ENCODE measurements at regions not wholly inside any gene's neighbourhood (a gene's known extent, or its start where the extent isn't known, plus 50 kb on each side); places are given as distances from the start of the nearest gene placed in this dataset.

DNA sequence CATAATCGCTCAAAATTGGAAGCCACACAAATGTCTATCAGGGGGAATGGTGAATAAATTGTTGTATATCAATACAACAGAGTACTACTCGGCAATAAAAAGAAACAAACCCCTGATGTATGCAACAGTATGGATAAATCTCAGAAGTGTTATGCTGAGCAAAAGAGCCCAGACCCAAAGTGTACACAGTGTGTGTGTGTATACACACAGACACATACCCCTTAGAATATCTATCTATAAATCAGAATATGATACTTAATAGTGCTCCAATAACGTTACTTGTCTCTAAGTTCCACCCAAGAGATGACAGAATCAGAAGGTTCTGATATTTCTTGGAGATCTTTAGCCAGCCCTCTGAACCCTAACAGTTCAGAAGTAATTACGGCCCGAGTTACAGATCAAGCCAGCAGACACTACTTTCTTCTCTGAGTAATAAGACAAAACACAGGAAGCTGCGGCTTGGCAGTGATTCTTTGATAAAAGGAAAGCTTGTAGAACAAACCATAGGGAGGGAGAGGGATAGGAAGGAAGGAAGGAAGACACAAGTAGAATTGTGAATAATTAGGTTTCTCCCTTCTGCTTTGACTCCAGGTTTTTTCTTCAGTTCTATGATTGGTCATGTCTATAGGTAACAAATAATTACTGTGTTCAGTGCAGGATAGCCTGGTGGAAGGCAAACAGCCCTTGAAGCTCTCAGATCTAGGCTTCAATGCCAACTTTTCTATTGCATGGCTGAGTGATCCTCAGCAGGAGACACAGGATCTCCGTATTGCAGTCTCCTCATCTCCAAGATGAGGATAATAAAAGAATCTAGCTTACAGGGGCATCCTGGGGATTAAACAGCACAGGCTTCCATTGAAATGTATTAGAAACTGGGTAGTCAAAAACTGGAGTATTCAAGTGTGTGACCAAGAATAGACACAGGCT lies 75.6 kb upstream of the TEAD1 start:
- Histone ChIP-seq H2AFZ (ENCODE audit: control insufficient read depth, low read depth, low read length) (no peak overlapping the region), H3K9me3 (replicated peaks; ENCODE audit: control insufficient read depth, insufficient read depth, low read length) (no peaks in the 10 kb centered on the region), H3K27ac (ENCODE audit: control insufficient read depth, insufficient read depth) (no peak overlapping the region), H3K4me1 (ENCODE audit: control insufficient read depth, insufficient read depth, low read length) (no peaks in the 10 kb centered on the region), H4K20me1 (ENCODE audit: control insufficient read depth, insufficient read depth) (no peaks in the 10 kb centered on the region), H3K9ac (ENCODE audit: control insufficient read depth, insufficient read depth, low read length) (no peak overlapping the region), H3K4me3 (no peak overlapping the region), H3K4me2 (ENCODE audit: control insufficient read depth, insufficient read depth) (no peak overlapping the region), H3K36me3 (ENCODE audit: control insufficient read depth in 2 of 2, insufficient read depth in 2 of 2, low read length in 1 of 2) (no peaks in the 10 kb centered on the region), H3K79me2 (ENCODE audit: control insufficient read depth, insufficient read depth, low read length) (no peaks in the 10 kb centered on the region), H3K27me3 (replicated peaks in 1 of 2; ENCODE audit: control insufficient read depth in 2 of 2, insufficient read depth in 2 of 2, low read length in 1 of 2) (no peaks in the 10 kb centered on the region)
- TF ChIP-seq, protein P1, sequence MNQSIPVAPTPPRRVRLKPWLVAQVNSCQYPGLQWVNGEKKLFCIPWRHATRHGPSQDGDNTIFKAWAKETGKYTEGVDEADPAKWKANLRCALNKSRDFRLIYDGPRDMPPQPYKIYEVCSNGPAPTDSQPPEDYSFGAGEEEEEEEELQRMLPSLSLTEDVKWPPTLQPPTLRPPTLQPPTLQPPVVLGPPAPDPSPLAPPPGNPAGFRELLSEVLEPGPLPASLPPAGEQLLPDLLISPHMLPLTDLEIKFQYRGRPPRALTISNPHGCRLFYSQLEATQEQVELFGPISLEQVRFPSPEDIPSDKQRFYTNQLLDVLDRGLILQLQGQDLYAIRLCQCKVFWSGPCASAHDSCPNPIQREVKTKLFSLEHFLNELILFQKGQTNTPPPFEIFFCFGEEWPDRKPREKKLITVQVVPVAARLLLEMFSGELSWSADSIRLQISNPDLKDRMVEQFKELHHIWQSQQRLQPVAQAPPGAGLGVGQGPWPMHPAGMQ (IDR thresholded peaks at IDR 0.05; ENCODE audit: borderline replicate concordance) = no peak
- TF ChIP-seq, protein P2, sequence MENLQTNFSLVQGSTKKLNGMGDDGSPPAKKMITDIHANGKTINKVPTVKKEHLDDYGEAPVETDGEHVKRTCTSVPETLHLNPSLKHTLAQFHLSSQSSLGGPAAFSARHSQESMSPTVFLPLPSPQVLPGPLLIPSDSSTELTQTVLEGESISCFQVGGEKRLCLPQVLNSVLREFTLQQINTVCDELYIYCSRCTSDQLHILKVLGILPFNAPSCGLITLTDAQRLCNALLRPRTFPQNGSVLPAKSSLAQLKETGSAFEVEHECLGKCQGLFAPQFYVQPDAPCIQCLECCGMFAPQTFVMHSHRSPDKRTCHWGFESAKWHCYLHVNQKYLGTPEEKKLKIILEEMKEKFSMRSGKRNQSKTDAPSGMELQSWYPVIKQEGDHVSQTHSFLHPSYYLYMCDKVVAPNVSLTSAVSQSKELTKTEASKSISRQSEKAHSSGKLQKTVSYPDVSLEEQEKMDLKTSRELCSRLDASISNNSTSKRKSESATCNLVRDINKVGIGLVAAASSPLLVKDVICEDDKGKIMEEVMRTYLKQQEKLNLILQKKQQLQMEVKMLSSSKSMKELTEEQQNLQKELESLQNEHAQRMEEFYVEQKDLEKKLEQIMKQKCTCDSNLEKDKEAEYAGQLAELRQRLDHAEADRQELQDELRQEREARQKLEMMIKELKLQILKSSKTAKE (IDR thresholded peaks at IDR 0.05; ENCODE audit: low read depth, poor library complexity, severe bottlenecking) = no peak
- WGBS (ENCODE audit: insufficient coverage, insufficient replicate concordance, low lambda C conversion rate, missing lambda C conversion rate) = 44% methylated on average over 7 of the region's 7 CpGs
- intact Hi-C loops (cut with micrococcal nuclease; ENCODE audit: unreplicated experiment) = loop anchor here (1.0 to 10.0 kb wide), 3 partner anchors 264 to 584 kb away; no protein-coding TSS in a partner anchor
- FAIRE-seq (no peak), DNase-seq (ENCODE audit: low read depth, low spot score) (no peak), ATAC-seq (no peak)
- CTCF ChIA-PET = interaction anchor here (0.8 to 5.3 kb wide), 19 partner anchors 8 to 591 kb away, joined by 3 to 86 read pairs (median 5); no protein-coding TSS in a partner anchor
- in situ Hi-C loops (cut with MboI) = loop anchor here (5.0 kb wide), 1 partner anchor 289 kb away; no protein-coding TSS in a partner anchor
- SMC1A ChIA-PET (ENCODE audit: uncharacterized antibody, unreplicated experiment) = interaction anchor here (0.8 to 2.8 kb wide), 7 partner anchors 9 to 293 kb away, joined by 3 to 28 read pairs (median 4); no protein-coding TSS in a partner anchor
- RAD21 ChIA-PET (ENCODE audit: unreplicated experiment) = interaction anchor here (1.0 to 2.5 kb wide), 3 partner anchors 290 to 295 kb away, joined by 3 to 20 read pairs (median 6); no protein-coding TSS in a partner anchor
- no TSS peak for BruUV-seq (replicated peaks)
- POLR2A ChIA-PET = no interaction called here
